ENCODE measurements at regions not wholly inside any gene's neighbourhood (a gene's known extent, or its start where the extent isn't known, plus 50 kb on each side); places are given as distances from the start of the nearest gene placed in this dataset.

- TF ChIP-seq CTCF (IDR thresholded peaks at IDR 0.05 in 2 of 3, conservative IDR thresholded peaks at IDR 0.05 in 1 of 3; ENCODE audit: borderline replicate concordance in 1 of 3, insufficient read depth in 1 of 3, low read depth in 2 of 3, low read length in 2 of 3), result no peak
- no peak for TF ChIP-seq JUND (IDR thresholded peaks at IDR 0.05)
- TF ChIP-seq EZH2 (IDR thresholded peaks at IDR 0.05), result no peak
- TF ChIP-seq ZBTB33 (IDR thresholded peaks at IDR 0.05; ENCODE audit: extremely low read depth, insufficient replicate concordance, low read length), result no peak
Observed at GRCh38 chr4:178215763-178216162, 773.5 kb upstream of the AGA start.

Measured in HCT116 (cell line).